ENCODE measurements at regions not wholly inside any gene's neighbourhood (a gene's known extent, or its start where the extent isn't known, plus 50 kb on each side); places are given as distances from the start of the nearest gene placed in this dataset.
A peak's percentile ranks its signal among the peaks of the same experiment; 100 is the strongest.
"Not testable (repeated sequence)": the region's sequence is repeated elsewhere in the genome, so short reads cannot be mapped to it uniquely, and the experiment has no call there.

- DNase-seq: no peak
These were observed 291.5 kb upstream of the GALNTL6 start for GRCh38 chr4:171521726-171522125.

DNA sequence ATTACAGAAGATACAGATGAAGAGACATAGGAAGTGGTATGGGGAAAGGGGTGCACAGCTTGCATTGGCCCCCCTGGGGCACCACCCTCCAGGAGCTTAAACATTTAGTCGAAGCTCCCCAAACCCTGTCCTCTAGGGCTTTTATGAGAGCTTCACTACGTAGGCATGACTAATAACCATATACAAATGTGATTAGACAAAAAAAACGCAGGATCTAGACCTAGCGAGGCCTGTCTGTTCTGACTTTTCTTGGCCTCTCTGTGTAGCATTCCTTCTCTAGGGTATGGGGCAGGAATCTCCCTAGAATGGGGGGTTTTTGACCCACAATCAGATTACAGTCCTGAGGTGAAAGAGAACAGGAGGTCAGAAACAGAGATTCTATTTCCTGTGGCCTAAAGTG is 293.7 kb upstream of the GALNTL6 start:
- no peak for DNase-seq

- DNase-seq: no peak
These were observed 295.3 kb upstream of the GALNTL6 start for GRCh38 chr4:171517883-171518282.

GRCh38 chr4:171516694-171517093 is 296.5 kb upstream of the GALNTL6 start:
- no peak for DNase-seq

DNA sequence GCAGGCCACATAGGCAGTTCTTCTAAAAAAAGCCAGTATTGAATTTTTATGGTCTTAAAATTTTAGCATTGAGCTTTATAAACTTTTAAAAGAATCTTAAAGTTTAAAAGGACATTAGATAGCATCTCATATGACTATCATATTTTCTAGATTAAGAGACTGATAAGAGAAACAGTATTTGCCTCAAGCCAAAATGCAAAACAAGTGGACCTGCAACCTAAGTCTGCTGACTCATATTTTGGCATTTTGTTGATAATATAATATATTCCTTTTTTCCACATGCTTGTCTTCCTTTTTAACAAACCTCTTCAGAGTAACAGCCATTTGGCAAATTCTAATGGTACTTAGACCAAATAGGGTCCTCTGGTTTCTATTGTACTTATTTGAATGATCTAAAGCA is 328.5 kb upstream of the GALNTL6 start:
- no peak for DNase-seq

DNA sequence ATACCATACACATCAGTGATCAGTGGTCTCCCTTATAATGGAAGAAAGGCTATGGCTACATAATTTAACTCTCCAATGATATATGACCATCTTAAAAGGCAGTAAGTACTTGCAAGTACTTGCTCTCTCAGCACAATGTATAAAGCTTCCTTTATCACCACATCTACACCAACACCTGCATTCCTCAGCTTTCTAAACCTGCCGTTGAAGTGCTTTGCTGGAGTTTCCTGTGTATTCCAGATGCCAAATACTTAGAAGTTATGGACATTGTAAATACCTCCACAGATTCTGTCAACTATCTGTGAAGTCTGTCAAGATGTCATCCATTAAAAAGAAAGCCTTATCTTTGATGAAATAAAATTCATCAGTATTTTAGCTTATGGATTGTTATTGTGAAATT is 335.0 kb upstream of the GALNTL6 start:
- DNase-seq: no peak

DNA sequence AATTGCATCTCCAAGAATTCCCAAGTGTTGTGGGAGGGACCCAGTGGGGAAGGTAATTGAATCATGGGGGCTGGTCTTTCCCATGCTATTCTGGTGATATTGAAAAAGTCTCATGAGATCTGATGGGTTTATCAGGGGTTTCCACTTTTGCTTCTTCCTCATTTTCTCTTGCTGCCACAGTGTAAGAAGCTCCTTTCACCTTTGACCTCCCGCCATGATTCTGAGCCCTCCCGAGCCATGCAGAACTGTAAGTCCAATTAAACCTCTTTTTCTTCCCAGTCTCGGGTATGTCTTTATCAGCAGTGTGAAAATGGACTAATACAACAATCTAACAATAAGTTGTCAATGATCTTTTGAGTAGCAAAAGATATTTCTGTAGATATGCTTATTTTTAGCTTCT is 338.1 kb upstream of the GALNTL6 start:
- not testable (repeated sequence) for DNase-seq

DNA sequence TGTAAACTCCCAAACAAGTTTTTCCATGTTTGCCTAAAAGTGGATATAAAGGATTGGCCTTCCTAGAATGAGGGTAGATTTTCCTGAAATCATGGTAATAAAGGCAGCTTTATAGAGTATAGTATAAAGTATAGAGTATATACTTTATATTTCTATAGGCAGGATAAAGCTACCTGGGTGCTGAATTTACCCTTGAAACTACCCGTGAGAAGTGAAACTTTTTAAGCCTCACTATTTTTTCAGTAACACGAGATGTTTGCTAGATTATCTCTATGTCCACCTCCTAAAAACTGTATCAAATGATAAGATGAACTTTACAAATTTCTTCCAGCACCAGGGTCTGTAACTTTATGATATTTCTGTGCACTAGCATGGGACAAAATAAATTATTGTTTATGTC is 340.0 kb upstream of the GALNTL6 start:
- no peak for DNase-seq

DNA sequence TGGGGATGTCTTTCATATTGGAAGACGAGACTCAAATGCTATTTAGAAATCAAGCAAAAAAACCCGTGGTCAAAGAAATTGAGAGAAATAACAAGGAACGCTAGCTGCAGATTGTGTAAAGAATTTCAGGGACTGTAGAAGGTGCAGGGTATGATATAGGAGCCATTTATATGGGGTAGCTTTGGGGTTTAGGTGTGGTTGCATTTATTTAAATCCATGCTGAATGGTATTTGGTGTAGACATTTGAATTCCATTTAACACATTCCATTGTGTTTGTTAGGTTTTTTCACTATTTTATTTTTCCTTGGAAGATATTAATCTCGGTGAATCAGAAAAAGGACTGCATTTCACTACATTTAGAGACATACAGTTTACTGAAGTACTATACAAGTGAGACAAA is 341.0 kb upstream of the GALNTL6 start:
- DNase-seq: no peak

GRCh38 chr4:171464499-171464898 is 348.7 kb upstream of the GALNTL6 start:
- DNase-seq: no peak

- DNase-seq: no peak
These were observed 352.0 kb upstream of the GALNTL6 start for GRCh38 chr4:171461191-171461590.

DNA sequence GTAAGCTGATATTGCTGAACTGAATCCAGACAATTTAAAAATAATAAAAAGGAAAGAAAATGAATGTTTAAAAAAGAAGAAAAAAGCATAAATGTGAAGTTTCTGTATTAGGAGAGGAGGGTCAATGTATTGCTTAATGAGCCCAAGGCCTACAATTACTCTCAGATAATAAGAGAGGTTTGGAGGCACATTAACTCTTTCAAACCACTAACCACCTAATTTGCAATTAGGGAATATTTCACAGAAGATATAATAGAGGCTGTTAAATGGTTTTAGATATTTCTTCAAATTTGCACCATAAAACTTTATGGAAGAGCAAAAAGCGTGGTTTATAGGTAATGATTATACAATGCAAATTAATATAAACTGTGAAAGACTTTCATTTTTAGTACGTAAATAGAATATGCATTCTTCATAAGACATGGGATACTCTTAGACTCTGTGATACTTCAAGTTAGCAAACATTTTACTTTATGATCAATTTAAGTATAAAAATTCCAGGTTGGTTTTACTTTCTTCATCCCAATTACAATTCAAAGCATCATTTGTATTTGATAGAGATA is 364.2 kb upstream of the GALNTL6 start:
- DNase-seq: peak in 1 of 3 experiments; percentile 18

- no peak for DNase-seq
These were observed 364.8 kb upstream of the GALNTL6 start for GRCh38 chr4:171448358-171448757.

DNA sequence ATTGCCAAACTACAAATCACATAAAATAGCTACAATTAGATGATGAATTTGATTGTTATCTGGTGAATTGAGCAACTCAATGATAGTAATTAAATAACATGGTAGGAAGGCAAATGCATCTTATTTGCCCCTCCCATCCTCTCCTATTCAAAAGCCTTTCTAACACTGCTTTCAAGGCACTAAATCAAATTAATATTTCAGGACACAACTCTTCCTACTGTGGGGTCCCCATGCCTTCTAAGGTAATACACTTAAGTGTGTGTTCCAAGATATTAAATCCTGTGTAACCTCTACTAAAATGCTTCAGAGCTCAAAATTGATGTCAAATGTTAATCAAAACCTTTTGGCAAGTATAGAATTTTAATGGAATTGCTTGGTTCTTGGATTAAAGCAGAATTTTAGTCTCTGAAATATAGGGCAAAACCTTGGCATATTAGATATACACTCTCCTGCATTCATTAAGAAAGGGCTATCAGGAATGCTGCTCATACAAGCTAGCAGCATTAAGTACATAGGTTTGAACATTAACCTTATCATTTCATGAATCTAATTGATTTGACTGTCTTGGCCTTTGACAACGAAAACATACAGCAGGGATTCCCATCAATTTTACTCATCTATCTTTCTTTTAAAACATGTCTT is 371.8 kb upstream of the GALNTL6 start:
- DNase-seq: peak in 1 of 3 experiments; percentile 37

- no peak for DNase-seq
These were observed 379.5 kb upstream of the GALNTL6 start for GRCh38 chr4:171433674-171434073.

DNA sequence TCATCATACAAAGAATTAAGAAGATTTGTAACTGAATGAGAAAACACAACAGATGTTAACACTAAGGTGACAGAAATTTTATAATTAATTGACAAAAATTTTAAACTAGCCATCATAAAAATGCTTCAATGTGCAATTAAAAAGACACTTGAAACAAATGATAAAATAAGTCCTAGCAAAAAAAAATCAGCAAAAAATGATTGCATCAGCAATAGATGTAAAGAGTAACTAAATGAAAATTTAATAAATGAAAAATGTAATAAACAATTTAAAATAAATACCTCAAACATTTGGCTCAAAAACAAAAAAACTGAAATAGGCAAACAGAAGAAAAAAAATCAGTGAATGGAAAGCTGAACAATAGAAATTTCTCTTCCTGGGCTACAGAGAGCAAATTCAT is 380.7 kb upstream of the GALNTL6 start:
- DNase-seq: no peak

- DNase-seq: no peak
These were observed 382.7 kb upstream of the GALNTL6 start for GRCh38 chr4:171430495-171430894.

DNA sequence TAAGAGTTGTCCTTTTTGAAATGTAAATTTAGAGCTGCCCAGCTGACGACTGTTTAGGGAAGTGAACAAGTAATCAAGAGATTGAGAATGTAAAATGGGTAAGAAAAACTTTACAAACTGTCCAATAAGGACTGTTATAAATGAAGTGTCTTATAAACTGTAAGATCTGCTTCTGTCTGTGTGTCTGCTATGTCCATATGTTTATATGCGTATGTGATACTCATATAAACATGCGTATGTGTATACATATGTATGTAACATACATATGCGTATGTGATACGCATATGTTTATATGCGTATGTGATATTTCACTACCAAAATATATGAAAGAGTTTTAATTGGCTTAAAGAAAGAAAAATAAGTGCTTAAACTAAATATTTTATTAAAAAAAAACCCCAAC is 416.0 kb upstream of the GALNTL6 start:
- DNase-seq: no peak

- DNase-seq: peak in 1 of 3 experiments; percentile 52
These were observed 422.6 kb upstream of the GALNTL6 start for GRCh38 chr4:171390626-171391025.

GRCh38 chr4:171378323-171378722 is 434.9 kb upstream of the GALNTL6 start:
- no peak for DNase-seq

GRCh38 chr4:171376724-171377123 is 436.5 kb upstream of the GALNTL6 start:
- peak in 1 of 3 experiments; percentile 7 for DNase-seq

DNA sequence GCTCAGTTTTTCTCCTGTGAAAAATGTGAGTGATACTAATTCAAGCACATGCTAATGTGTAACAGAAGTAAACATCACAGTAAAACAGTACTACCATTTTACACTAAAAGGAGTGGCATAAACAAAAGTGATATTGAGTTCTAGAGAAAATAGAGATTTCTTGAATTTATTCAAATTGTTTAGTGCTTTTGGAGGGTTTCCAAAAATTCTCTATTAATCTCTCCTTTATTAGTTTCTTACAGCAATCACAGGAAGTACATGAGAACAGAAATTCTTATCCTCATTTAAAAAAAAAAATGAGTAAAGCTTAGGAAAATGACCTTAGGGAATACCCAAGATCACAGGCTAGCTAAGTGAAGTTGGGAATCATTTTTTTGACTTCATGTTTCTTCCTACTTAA is 459.7 kb upstream of the GALNTL6 start:
- DNase-seq: no peak

GRCh38 chr4:171348090-171348489 is 465.1 kb upstream of the GALNTL6 start:
- DNase-seq: no peak

GRCh38 chr4:171342646-171343045 is 470.6 kb upstream of the GALNTL6 start:
- DNase-seq: no peak

GRCh38 chr4:171340258-171340657 is 472.9 kb upstream of the GALNTL6 start:
- no peak for DNase-seq
